SKM-1 treated with dmso at 0.1 percent for 144 hours (cell line): ENCODE measurements at regions not wholly inside any gene's neighbourhood (a gene's known extent, or its start where the extent isn't known, plus 50 kb on each side); places are given as distances from the start of the nearest gene placed in this dataset.

Source experiments
- DNase-seq: peaks from one replicate; lab custom pipeline; 2025; ENCODE audit not compliant: unreplicated experiment; lab: John Stamatoyannopoulos, UW

DNA sequence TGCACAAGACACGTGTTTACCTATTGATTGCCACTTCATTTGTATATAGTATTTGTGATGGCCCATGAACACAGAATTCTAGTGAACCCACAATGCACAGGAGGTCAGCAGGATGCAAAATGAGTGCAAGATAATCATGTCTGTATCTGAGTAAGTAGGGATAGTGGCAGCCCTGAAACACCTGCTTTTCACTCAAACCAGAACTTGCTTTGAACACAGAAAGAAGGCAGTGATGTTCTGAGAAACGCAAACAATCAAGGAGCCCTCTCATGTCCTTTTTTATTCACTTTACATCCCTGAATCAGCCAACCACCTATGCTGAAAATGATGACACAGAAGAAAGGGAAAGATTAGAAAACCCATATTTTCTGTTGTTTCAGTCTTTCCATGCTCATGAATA is 170.4 kb upstream of the AVPR1A start:
- DNase-seq, result no peak

DNA sequence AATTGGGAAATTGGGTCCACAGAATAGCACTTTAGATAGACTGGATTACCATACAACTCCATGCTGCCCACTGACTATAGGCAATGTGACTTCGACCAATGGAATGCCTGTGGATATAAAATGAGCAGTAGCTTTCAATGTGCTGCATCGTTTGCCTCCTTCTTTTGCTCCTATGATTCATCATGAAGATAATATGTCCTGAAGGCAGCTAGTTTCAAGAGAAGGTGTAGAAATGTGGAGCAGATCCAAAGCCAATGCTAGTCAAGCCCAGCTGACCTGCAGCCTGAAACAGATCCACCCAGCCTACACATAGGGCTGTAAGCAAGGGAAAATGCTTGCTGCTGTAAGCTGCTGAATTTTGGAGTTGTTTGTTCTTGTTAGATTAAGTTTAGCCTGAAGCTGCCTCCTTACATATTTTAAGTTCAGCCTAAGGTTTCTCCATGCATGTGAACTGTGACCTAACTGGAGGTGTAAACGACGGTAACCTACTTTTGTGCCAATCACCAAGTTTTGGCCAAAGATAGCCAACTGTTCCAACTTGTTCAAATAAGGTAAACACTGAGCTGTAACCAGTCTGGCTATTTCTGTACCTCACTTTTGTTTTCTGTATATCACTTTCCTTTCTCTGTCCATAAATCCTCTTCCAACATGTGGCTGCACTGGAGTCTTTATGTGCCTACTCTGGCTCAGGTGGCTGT is 169.1 kb upstream of the AVPR1A start:
- no peak for DNase-seq

DNA sequence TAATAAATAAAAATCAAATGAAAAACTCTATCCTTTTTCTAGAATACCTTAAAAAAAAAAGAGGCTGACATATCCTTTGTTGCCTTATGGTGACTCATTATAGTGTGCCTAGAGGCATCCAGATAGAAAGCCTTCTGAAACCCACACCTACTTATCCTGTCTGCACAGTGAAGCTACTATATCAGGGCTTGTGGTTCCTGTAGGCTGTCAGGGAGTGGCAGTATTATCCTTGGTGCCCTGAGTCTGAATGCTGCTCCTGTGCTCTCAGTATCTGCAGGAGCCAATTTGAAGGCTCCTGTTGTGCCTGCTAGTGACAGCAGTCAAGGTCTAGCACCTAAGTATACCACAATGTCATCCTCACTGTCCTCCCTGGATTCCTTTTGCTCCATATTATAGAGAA is 168.4 kb upstream of the AVPR1A start:
- no peak for DNase-seq

DNA sequence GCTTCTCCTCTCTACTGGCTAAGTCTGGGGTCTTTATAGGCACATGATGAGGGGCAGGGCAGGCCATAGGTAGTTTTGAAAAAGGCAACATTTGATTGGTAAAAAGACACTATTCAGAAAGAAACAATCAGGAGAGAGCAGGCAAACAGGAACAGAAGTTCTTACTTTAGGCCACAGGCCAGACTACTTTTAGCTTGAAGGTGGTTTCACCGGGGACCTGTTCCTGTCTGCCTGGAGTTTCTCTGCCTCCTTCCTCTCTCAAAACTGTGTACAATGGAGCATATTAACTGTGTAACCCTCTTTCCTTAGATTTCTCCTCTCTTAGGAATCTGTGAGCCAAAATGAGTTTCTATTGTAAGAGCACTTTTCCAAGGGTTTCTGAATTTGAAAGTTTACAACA is 167.9 kb upstream of the AVPR1A start:
- DNase-seq, result no peak

DNA sequence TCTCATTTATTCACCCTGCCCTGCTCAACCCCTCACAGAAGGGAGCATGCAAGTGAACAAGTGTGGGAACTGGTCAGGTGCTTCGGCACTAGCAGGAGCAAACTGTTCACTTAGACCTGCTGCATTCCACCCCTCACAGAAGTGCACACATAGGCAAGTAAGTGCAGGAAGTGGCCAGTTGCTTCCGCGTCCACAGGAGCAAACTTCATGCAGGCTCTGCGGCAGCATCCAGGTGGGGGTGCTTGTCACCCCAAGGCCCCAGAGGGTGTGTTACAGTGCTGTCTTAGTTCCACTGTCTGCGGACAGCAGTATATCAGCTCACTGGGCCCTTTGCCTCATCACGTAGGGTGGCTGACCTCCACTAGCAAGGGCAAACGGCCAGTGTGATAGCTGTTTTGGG is 167.3 kb upstream of the AVPR1A start:
- DNase-seq, result no peak

DNA sequence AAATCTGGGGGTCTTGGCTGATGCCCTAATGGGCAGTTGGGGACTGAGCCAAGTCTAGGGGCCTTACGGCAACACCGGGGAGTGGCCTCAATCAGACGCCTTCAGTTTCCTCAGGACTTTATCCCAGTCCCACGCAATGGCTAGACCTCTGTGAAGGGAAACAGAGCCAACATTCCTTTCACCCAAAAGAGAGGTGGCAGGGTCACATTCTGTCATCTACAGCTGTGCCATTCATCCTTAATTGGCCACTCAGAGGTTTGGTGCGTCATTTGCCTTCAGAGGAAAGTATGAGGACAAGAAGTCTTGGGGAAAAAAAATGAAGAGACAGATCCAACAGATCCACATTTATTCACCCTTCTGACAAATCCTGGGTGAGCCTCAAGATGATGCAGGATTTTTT is 166.9 kb upstream of the AVPR1A start:
- DNase-seq, result no peak

DNA sequence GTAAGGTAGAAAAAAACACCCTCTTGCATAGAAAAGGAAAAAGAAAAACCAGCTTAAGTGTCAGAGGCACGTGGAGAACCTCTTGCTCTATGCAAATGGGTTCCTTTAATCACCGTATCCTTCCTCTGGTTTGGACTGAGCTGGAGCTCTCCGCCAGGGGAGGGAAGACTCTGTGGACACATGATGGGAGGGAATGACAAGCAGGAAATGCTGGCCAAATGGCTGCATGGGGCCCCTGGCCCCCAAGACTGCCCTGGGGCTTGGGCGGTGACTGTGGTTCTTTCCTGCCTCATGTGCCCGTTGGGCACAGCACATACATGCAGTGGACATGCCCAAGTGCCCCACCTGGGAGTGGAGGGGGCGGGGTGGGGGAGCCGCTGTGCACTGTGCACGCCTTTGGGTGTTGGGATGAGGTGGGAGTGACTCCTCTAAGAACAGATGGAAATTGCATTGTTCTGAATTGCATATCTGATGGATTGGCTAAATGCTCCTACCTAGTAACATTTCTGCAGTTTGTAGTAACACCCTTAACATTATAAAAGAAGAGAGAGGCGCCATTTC is 166.4 kb upstream of the AVPR1A start:
- DNase-seq, result no peak

DNA sequence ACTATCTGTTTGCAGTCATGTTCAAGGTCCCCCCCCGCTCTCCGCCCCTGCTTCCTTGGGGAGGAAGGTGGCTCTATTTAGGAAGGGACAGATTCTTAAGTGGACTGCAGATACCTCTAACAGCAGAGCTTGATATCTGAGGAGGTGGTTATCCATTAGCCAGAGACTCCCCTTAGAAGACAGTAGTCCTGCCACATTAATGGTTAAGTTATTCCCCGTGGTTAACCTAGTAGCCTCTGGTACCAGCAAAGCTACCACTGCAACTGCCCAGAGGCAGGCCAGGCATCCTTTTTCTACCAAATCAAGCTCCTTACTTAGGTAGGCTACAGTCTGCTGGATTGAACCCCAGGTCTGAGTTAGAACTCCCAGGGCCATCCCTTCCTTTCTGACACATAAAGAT is 162.1 kb upstream of the AVPR1A start:
- DNase-seq, result no peak

DNA sequence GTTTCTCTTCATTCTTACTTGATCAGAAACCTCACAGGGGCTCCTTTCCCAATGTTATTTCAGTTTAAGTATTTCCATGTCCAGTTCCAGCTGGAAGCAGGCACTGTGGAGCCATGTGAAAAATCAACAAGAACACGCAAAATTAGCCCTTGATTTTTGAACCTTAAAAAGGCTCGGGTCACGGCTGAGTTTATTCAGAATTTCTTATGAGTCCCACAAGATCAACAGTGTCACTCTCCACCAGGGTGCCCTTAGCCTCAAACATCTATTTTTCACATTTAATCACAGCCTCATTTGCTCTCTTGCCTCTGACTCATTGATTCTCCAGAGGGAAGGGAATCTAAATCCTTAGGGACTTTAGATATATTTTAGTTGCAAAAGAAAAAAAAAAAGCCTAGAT is 157.7 kb upstream of the AVPR1A start:
- DNase-seq, result no peak

DNA sequence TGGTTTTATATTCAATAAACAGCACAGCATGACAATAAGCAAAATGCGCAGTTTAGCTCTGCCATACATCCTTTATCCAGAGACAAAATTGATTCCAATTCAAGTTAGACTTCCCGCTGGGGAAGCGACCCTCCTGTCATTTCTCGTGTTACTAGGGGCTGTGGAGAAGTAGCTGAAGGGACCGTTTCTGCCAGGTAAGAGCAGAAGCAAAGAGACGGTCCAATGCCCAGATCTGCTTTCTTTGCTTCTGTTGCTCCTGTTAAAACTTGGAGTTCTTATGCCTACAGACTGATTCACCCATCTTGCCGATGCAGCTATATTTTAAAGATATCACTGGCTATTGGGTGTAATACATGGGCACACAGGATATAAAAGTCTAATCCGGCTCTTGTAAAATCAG is 156.8 kb upstream of the AVPR1A start:
- no peak for DNase-seq

DNA sequence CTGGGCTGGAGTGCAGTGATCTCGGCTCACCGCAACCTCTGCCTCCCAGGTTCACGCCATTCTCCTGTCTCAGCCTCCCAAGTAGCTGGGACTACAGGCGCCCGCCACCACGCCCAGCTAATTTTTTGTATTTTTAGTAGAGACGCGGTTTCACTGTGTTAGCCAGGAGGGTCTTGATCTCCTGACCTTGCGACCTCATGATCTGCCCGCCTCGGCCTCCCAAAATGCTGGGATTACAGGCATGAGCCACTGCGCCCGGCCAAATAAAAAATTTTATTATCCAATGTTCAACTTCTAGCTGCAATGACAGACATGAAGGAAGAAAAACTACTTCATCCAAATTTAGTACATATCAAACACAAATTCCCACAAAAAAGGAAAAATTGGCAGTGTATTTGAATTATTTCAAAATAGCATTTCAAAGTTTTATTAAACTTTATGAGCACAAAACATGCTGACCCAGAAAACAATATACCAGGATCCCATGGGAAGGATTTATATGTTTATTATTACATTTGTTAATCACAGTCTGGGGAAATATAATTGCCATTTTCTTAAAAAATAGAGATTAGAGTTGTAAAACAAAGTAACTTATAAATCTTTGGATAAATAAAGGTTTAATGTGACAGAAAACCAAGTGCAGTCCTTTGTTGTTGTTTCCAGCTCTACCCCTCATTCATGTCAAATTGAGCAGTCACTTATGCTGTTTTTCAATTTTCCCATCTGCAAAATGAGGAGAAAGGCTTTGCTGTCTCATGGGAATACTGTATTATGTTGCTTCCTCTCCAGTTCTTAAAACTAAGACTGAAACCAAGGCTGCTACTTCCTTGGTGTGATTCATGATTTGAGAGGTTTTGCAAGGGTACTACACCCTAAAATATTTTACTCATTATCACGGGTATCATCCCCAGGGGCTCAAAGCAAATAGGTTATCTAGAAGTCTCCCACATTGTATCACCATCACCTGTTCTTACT is 155.2 kb upstream of the AVPR1A start:
- DNase-seq, result no peak

DNA sequence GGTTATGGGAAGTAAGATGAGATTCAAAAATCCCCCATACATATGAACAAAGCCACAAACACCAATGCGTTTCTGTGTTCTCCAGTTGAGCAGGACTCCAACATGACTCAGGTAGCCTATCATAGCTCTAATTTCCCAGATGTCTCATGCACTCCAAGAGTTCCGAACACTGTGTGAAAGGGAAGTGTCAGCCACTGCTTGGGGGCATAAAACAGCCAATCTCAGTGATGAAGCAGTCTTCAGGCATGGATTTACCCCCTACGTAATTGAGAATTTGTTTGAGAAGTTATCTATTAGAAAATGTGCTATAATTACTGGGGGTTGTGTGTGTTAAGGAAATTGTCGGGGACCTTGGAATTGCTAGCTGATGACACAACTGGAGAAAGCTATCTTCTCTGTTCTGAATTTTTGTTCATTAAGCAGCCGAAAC is 153.9 kb upstream of the AVPR1A start:
- no peak for DNase-seq

DNA sequence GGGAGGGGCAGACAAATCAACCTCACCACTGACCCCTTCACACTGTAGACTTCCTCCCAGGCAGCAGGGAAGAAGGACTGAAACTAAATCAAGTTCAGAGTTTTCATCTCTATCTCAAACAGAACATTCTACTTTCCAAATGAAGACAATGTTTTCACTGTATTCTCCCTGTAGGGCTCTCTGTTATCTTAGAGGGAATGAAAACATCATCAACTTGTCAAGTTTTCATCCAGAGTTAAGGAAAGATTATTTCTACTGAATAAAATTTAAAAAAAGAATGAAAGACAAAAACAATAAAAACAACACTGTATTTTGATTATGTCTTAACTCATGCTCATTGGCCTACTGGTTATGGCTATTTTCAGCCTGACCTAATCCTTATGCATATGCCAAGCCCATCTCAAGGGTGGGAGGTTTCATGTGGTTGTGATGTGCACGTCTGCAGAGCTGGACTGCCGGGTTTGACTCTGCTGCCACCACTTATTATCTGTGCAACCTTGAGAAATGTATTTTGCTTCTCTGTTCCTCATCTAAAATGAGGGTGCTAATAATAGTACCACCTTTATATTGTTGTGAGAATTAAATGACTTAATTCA is 152.0 kb upstream of the AVPR1A start:
- no peak for DNase-seq

DNA sequence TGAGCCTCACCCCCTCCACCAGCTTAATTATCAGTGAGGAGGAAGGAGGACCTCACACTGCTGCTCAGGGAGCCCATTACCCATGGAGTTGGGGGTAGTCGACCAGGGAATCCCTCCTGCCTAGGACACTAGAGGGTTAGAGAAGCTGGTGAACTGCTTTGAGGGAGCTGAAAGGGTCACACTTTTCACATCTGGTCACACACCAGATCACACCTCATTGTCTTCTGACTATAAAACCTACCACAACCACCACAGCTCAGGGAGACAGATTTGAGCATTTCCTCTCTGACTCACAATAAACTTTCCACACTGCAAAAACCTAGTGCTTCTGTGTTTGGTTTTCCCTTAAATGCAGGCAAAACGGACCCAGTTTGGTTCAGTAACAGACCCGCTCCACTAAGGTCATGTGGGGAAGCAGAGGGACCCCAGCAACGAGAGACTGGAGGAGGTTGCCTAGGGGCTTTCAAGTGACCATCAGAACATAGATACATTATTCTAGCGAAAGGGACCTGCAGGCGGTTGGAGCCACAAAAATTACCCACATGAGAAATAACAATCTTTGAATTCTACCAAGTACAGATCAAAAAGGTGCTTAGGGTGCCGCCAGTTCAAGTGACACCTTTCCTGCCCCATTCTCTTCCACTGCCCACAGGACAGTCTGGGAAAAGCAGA is 151.4 kb upstream of the AVPR1A start:
- no peak for DNase-seq

DNA sequence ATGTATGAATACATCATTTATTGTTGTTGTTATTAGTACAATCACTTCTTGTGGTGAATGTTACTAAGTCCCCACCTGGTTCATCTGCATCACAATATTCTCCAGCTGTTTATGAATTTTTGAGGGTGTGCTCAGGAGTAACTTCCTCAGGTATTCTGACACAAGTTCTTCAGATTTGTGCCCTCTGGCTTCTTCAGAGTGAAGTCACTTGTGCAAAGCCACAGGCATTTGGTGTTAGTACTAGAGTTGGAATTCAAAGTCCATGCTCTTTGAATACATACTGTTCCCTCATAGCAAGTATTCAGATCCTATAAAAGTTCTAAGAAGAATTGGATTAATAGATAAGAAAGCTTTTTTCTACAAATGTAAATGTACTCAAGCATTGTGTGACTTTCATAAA is 150.3 kb upstream of the AVPR1A start:
- no peak for DNase-seq

DNA sequence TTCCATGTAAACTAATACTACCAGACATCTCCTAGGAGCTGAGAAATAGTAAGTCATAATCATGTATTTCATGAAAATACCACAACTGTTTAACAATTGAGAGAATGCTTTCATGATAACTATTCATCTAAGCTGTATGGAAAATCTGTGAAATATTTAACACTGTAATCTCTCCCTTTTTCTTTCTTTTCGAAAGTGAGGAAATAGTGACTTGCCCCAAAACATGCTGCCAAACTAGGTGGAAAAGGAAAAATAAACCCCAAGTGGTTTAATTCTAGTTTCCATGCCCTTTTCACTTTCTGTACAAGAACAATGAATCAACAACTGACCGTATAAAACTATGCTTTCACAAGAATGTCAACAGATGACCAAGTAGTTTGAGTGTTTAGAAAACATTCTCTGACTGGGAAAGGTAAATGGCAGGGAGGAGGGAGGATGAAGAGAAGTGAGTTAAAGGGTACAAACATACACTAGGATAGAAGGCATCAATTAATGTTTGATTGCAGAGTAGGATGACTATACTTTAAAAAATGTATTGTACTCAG is 147.5 kb upstream of the AVPR1A start:
- no peak for DNase-seq

DNA sequence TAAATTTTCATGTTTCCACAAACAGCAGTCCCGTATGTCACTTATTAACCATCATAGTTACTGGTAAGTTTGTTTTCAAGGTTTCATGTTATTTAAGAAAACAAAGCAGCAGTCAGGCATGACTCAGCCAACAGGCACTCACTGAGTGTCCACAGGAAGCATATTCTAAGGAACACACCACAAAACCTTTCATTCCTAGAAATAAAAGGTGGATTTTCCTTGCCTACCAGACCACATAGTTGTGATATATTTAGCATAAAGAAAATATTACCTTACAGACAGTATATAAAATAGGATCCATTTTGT is 143.3 kb upstream of the AVPR1A start:
- DNase-seq, result no peak

DNA sequence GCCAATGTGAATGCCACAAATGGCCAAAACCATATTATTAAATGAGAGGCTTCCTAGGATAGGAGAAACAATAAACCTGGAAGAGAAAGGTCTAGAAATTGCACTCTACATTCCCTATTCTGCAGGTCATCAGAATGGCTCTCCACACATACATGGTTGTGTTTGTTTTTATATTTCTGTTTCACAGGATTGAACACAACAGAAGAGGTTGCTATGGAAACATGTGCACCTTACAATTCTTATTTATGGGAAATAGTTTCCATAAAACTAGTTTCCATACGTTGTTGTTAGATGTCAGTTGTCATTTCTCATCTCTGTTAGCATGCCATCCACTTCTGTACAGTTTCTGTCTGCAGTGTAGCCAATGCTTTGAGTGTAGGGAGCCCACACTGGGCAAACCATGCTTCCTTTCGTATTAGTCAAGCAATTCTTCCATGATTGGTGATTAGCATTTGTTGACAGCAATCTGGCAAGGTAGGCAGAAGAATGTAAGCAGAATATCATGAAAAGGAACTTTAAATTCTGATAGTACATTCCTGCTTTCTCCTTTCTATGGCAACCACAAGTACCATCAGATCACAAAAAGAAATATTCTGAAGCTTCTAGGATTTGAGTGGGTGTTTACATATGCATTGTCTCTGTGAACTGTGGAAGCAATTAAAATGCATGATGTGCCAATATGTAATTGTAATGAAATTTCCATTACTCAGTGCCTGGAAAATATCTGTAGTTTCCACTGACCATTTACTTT is 141.6 kb upstream of the AVPR1A start:
- no peak for DNase-seq

DNA sequence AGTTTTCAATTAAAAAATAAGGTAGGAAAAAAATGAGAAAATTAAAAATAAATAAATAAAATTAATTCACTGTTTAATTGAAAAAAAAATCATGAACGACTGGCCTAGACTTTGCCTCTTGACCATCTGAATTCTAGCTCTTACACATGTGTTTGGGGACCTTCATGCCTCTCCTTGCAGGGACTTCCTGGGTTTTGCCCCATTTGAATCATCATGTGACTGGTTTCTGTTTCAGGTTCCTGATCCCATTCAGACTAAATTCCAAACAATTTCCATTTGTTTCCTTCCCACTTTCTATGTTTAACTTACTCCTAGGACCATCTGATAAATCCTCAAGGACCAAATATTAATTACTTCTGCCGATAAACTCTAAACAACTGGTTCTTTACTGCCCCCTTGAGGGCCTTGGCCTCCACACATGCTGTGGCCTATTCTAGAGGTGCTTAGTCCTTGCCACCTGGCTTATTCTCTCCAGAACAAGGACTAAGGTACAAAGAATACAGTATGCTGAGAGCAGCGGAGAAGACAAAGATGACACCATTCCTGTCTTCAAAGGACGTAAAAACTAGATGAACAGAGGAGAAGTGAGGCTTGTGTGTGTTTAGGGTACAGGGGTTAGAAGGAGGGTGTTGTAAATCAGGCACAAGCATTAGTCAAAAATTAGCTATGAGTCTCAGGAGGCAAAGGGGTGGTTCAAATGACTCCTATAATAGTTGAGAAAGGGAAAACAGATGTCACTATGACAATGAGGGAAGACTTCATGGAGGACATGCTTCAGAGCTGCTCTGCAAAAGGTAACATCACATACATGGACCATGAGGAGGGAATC is 125.8 kb upstream of the AVPR1A start:
- no peak for DNase-seq
